H9 (cell line): ENCODE measurements at regions not wholly inside any gene's neighbourhood (a gene's known extent, or its start where the extent isn't known, plus 50 kb on each side); places are given as distances from the start of the nearest gene placed in this dataset.

Source experiments
- DNase-seq: peaks from one replicate; pipeline ENCODE4 v3.0.0-alpha.2; 2017
- H2AFZ ChIP-seq: one replicate; pipeline ENCODE4 v1.6.1; 2013; ENCODE audit warnings: mild to moderate bottlenecking, low read length, control low read depth, moderate library complexity
- H2AK5ac ChIP-seq: 2 replicates; pipeline ENCODE4 v1.6.1; 2013; ENCODE audit warnings: low read length, control low read depth, mixed read lengths; ENCODE audit not compliant: insufficient read length
- H2BK120ac ChIP-seq: one replicate; pipeline ENCODE4 v1.6.1; 2013; ENCODE audit warnings: low read depth, mild to moderate bottlenecking, low read length, control low read depth, inconsistent platforms; ENCODE audit not compliant: poor library complexity, severe bottlenecking
- H2BK12ac ChIP-seq: 2 replicates; pipeline ENCODE4 v1.6.1; 2013; ENCODE audit warnings: low read length, control low read depth, mixed read lengths, low read depth; ENCODE audit not compliant: insufficient read length
- H2BK15ac ChIP-seq: 2 replicates; pipeline ENCODE4 v1.6.1; 2013; ENCODE audit warnings: low read depth, low read length, control low read depth
- H2BK20ac ChIP-seq: one replicate; pipeline ENCODE4 v1.6.1; 2013; ENCODE audit warnings: low read depth, mild to moderate bottlenecking, low read length, control low read depth, inconsistent platforms; ENCODE audit not compliant: poor library complexity, severe bottlenecking
- H2BK5ac ChIP-seq: 2 replicates; pipeline ENCODE4 v1.6.1; 2013; ENCODE audit warnings: low read length, control low read depth, mixed read lengths; ENCODE audit not compliant: insufficient read length
- H3K14ac ChIP-seq: 2 replicates; pipeline ENCODE4 v1.6.1; 2013; ENCODE audit warnings: low read length, control low read depth; ENCODE audit not compliant: insufficient read depth
- H3K18ac ChIP-seq: 2 replicates; pipeline ENCODE4 v1.6.1; 2013; ENCODE audit warnings: low read depth, mild to moderate bottlenecking, mixed read lengths, low read length, control low read depth; ENCODE audit not compliant: insufficient read length
- H3K23ac ChIP-seq: 2 replicates; pipeline ENCODE4 v1.6.1; 2013; ENCODE audit warnings: low read length, control low read depth, mixed read lengths, low read depth; ENCODE audit not compliant: insufficient read length
- H3K23me2 ChIP-seq: 2 replicates; pipeline ENCODE4 v1.6.1; 2013; ENCODE audit warnings: low read depth, mild to moderate bottlenecking, mixed read lengths, low read length, control low read depth; ENCODE audit not compliant: insufficient read length, poor library complexity, severe bottlenecking
- H3K27ac ChIP-seq: 2 replicates; pipeline ENCODE4 v1.5.1; 2013; ENCODE audit warnings: low read length, control low read depth, mixed read lengths, low read depth; ENCODE audit not compliant: insufficient read length
- H3K27me3 ChIP-seq: 2 replicates; pipeline ENCODE4 v1.6.1; 2013; ENCODE audit warnings: low read length, control low read depth, inconsistent platforms; ENCODE audit not compliant: insufficient read depth
- H3K4ac ChIP-seq: 2 replicates; pipeline ENCODE4 v1.6.1; 2013; ENCODE audit warnings: low read depth, mild to moderate bottlenecking, control low read depth, inconsistent platforms, low read length, moderate library complexity
- H3K4me1 ChIP-seq: 2 replicates; pipeline ENCODE4 v1.6.1; 2013; ENCODE audit warnings: low read length, control low read depth, inconsistent platforms; ENCODE audit not compliant: insufficient read depth
- H3K4me2 ChIP-seq: 2 replicates; pipeline ENCODE4 v1.6.1; 2013; ENCODE audit warnings: low read length, control low read depth, mixed read lengths; ENCODE audit not compliant: insufficient read length, insufficient read depth
- H3K56ac ChIP-seq: 2 replicates; pipeline ENCODE4 v1.6.1; 2013; ENCODE audit warnings: low read depth, mild to moderate bottlenecking, mixed read lengths, low read length, control low read depth; ENCODE audit not compliant: insufficient read length
- H3K79me1 ChIP-seq: 2 replicates; pipeline ENCODE4 v1.6.1; 2013; ENCODE audit warnings: low read depth, mild to moderate bottlenecking, moderate library complexity, low read length, control low read depth, inconsistent platforms; ENCODE audit not compliant: insufficient read depth, poor library complexity, severe bottlenecking
- H3K79me2 ChIP-seq: 2 replicates; pipeline ENCODE4 v1.6.1; 2013; ENCODE audit warnings: low read length, control low read depth, inconsistent platforms; ENCODE audit not compliant: insufficient read depth
- H3K9ac ChIP-seq: 2 replicates; pipeline ENCODE4 v1.6.1; 2013; ENCODE audit warnings: low read length, control low read depth, mixed read lengths; ENCODE audit not compliant: insufficient read length; ENCODE audit errors: extremely low read depth
- H3K9me3 ChIP-seq: one replicate; pipeline ENCODE4 v1.6.1; 2013; ENCODE audit warnings: low read depth, low read length, inconsistent platforms; ENCODE audit not compliant: control insufficient read depth
- H3T11ph ChIP-seq: one replicate; pipeline ENCODE4 v1.6.1; 2013; ENCODE audit warnings: mild to moderate bottlenecking, low read length, control low read depth, inconsistent platforms
- H4K20me1 ChIP-seq: one replicate; pipeline ENCODE4 v1.6.1; 2013; ENCODE audit not compliant: control insufficient read depth, insufficient read length, insufficient read depth
- H4K5ac ChIP-seq: 2 replicates; pipeline ENCODE4 v1.6.1; 2013; ENCODE audit warnings: low read depth, mild to moderate bottlenecking, mixed read lengths, low read length, control low read depth; ENCODE audit not compliant: insufficient read length
- H4K8ac ChIP-seq: replicated peaks from 2 replicates; pipeline ENCODE4 v1.6.1; 2013; ENCODE audit warnings: low read length, control low read depth, mixed read lengths, low read depth; ENCODE audit not compliant: insufficient read length
- H4K91ac ChIP-seq: 2 replicates; pipeline ENCODE4 v1.6.1; 2013; ENCODE audit warnings: low read depth, mild to moderate bottlenecking, moderate library complexity, mixed read lengths, low read length, control low read depth; ENCODE audit not compliant: insufficient read length
- H3K27ac Mint-ChIP-seq, 3 experiments: 2 replicates in 2 of 3; 3 replicates in 1 of 3; pipeline ENCODE4 v1.8.0; 2020 to 2021; ENCODE audit warnings: mixed read lengths in 3 of 3, mild to moderate bottlenecking in 1 of 3, moderate library complexity in 1 of 3
- H3K27me3 Mint-ChIP-seq: 2 replicates; pipeline ENCODE4 v1.8.0; 2021; ENCODE audit warnings: low read depth, mild to moderate bottlenecking, moderate library complexity, mixed read lengths
- H3K36me3 Mint-ChIP-seq, 3 experiments: 2 replicates in 2 of 3; 3 replicates in 1 of 3; pipeline ENCODE4 v1.8.0; 2020 to 2021; ENCODE audit warnings: low read depth in 3 of 3, mixed read lengths in 3 of 3; ENCODE audit not compliant: insufficient read depth in 1 of 3
- H3K4me1 Mint-ChIP-seq, 2 experiments: 2 replicates each; pipeline ENCODE4 v1.8.0; 2020; ENCODE audit warnings: mixed read lengths in 2 of 2
- H3K4me3 Mint-ChIP-seq, 2 experiments: 2 replicates in 1 of 2; 3 replicates in 1 of 2; pipeline ENCODE4 v1.8.0; 2020 to 2021; ENCODE audit warnings: mild to moderate bottlenecking in 2 of 2, mixed read lengths in 2 of 2, moderate library complexity in 1 of 2
- H3K9me3 Mint-ChIP-seq, 2 experiments: 2 replicates in 1 of 2; 3 replicates in 1 of 2; pipeline ENCODE4 v1.8.0; 2020; ENCODE audit warnings: mild to moderate bottlenecking in 2 of 2, mixed read lengths in 2 of 2, moderate library complexity in 1 of 2
- WGBS: extraction: QIAGEN DNeasy Blood & Tissue Kit; methylation state at CpG from one replicate; pipeline ENCODE4 v1.1.7; 2013; ENCODE audit warnings: missing lambda C conversion rate, low lambda C conversion rate, mixed read lengths; ENCODE audit not compliant: insufficient read length; ENCODE audit errors: extremely low coverage; 5-methylcytosine and 5-hydroxymethylcytosine counted together
- TF ChIP-seq, protein P1 (sequence below): fragments of 200-600 bp; sonication (generic); conservative IDR thresholded peaks from 3 replicates; pipeline ENCODE4 v1.8.0; 2021; ENCODE audit warnings: antibody characterized with exemption, mild to moderate bottlenecking

DNA sequence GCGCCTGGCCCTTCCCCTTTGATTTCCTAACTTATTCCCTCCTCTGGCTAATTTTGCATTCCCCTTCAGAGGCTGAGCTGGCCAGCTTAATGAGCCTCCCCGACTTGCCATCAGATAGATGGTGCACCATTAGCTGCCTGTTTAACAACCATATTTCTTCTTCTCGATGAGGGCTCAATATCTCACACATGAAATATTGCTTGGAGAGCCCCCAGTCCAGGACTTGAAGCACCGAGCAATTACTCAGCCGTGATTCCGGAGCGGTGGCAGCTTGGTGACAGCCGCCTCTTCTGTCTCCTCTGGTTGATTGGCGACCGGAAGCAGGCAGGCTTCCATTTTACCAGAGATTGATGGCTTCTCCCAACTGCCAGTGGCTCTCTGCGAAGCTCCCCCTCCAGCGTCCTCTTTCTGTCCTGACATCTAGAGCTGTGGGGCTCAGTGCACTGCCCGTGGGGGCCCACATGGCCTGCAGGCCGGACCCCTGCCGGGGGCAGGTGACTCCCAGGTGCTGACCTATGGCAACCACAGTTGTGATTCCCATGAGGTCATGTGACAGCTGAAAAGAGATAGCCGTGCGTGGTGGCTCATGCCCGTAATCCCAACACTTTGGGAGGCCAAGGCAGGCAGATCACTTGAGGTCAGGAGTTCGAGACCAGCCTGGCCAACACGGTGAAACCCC, 133.7 kb upstream of the SEC14L1 start:
- DNase-seq, result no peak
- H3K56ac ChIP-seq, result no peak overlapping the region

More for the DNA sequence above, 133.7 kb upstream of the SEC14L1 start:
- Histone ChIP-seq H2AK5ac (no peak overlapping the region), H2AFZ (no peak overlapping the region), H2BK15ac (no peak overlapping the region), H3K27ac (no peak overlapping the region), H4K5ac (no peak overlapping the region), H2BK5ac (no peak overlapping the region), H3K14ac (no peak overlapping the region), H3K4ac (no peak overlapping the region), H2BK12ac (no peak overlapping the region), H3K9me3 (no peaks in the 10 kb centered on the region), H4K8ac (no peak overlapping the region), H2BK20ac (no peak overlapping the region), H3K23ac (no peak overlapping the region), H4K20me1 (no peaks in the 10 kb centered on the region), H2BK120ac (no peak overlapping the region), H3K4me2 (no peak overlapping the region), H3K4me1 (no peaks in the 10 kb centered on the region), H3K79me1 (no peaks in the 10 kb centered on the region), H3K9ac (no peak overlapping the region), H3K27me3 (no peaks in the 10 kb centered on the region), H3K23me2 (no peaks in the 10 kb centered on the region), H4K91ac (no peak overlapping the region), H3K79me2 (no peaks in the 10 kb centered on the region), H3T11ph (no peak overlapping the region), H3K18ac (no peak overlapping the region)
- Mint-ChIP-seq H3K4me1 (peaks cover 11 to 26% of the 10 kb centered on the region in 2 experiments), H3K9me3 (peaks cover 13 to 14% of the 10 kb centered on the region in 2 experiments), H3K27me3 (peaks cover 3% of the 10 kb centered on the region), H3K36me3 (peaks cover 3 to 12% (median 3%) of the 10 kb centered on the region in 3 experiments; a peak in 5 of 7 replicates), H3K27ac (peak overlapping the region in 1 of 3 experiments; percentile 19; a peak in 1 of 7 replicates), H3K4me3 (no peak overlapping the region)
- WGBS, result no CpG with 5 or more reads among the region's 20 CpGs
- TF ChIP-seq, protein P1, sequence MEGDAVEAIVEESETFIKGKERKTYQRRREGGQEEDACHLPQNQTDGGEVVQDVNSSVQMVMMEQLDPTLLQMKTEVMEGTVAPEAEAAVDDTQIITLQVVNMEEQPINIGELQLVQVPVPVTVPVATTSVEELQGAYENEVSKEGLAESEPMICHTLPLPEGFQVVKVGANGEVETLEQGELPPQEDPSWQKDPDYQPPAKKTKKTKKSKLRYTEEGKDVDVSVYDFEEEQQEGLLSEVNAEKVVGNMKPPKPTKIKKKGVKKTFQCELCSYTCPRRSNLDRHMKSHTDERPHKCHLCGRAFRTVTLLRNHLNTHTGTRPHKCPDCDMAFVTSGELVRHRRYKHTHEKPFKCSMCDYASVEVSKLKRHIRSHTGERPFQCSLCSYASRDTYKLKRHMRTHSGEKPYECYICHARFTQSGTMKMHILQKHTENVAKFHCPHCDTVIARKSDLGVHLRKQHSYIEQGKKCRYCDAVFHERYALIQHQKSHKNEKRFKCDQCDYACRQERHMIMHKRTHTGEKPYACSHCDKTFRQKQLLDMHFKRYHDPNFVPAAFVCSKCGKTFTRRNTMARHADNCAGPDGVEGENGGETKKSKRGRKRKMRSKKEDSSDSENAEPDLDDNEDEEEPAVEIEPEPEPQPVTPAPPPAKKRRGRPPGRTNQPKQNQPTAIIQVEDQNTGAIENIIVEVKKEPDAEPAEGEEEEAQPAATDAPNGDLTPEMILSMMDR, result no peak
